KBM-7 (cell line): ENCODE measurements at regions not wholly inside any gene's neighbourhood (a gene's known extent, or its start where the extent isn't known, plus 50 kb on each side); places are given as distances from the start of the nearest gene placed in this dataset.
"Not testable (repeated sequence)": the region's sequence is repeated elsewhere in the genome, so short reads cannot be mapped to it uniquely, and the experiment has no call there.

Experiments used
- DNase-seq: peaks from one replicate; pipeline ENCODE4 v3.0.0-alpha.2; 2015
- in situ Hi-C: fragments of 300-500 bp; cut with MboI; formaldehyde crosslinking; loops from 2 replicates; pipeline ENCODE4 v1.14.3; 2020; ENCODE audit warnings: low sequenced_read_pairs, low pct_unique_long_range_greater_than_20kb, mixed read lengths

GRCh38 chr3:178320456-178321351 lies 215.5 kb upstream of the KCNMB2 start:
- in situ Hi-C loops: no loop called here
- DNase-seq: no peak

- in situ Hi-C loops: no loop called here
- DNase-seq: no peak
Measured at GRCh38 chr3:178324356-178324755, 211.9 kb upstream of the KCNMB2 start.

- in situ Hi-C loops: no loop called here
- peak; percentile 49 for DNase-seq
Measured at GRCh38 chr3:178325330-178325729, 210.9 kb upstream of the KCNMB2 start.

GRCh38 chr3:178329936-178330335 lies 206.3 kb upstream of the KCNMB2 start:
- DNase-seq: no peak
- in situ Hi-C loops: no loop called here

GRCh38 chr3:178334239-178334638 lies 202.0 kb upstream of the KCNMB2 start:
- in situ Hi-C loops: no loop called here
- no peak for DNase-seq

GRCh38 chr3:178336336-178336735 lies 199.9 kb upstream of the KCNMB2 start:
- in situ Hi-C loops: no loop called here
- no peak for DNase-seq

GRCh38 chr3:178340506-178340905 lies 195.7 kb upstream of the KCNMB2 start:
- DNase-seq: no peak
- in situ Hi-C loops: no loop called here

- in situ Hi-C loops: no loop called here
- no peak for DNase-seq
Measured at GRCh38 chr3:178341636-178342035, 194.6 kb upstream of the KCNMB2 start.

- in situ Hi-C loops: no loop called here
- no peak for DNase-seq
Measured at GRCh38 chr3:178342111-178342510, 194.1 kb upstream of the KCNMB2 start.

DNA sequence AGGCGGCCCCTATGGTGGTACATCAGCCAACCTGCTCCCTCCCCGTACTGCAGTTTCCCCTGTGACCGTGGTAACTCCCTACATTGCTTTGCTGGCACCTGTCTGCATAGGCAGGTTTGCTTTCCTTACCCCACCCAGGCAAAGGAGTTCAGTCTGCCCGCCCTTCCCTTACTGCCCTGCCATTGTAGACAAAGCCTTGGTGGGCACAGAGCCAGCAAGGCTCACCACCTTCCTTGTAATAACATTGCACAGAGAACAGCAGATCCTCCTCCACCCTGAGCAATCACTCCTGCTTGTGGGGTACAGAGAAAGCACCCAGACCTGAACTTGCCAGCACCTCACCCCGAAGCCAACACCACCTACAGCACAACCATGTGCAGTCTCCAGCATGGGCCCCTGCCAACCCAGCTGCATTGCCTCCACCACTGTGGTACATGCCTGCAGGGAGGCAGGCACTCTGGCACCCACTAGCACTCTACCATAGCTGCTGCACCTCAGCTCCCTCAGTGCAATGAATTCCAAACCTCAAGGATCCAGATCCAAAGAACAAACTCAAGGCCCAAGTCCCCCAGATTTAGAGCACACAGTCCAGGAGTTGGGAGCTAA lies 192.7 kb upstream of the KCNMB2 start:
- DNase-seq: no peak
- in situ Hi-C loops: no loop called here

DNA sequence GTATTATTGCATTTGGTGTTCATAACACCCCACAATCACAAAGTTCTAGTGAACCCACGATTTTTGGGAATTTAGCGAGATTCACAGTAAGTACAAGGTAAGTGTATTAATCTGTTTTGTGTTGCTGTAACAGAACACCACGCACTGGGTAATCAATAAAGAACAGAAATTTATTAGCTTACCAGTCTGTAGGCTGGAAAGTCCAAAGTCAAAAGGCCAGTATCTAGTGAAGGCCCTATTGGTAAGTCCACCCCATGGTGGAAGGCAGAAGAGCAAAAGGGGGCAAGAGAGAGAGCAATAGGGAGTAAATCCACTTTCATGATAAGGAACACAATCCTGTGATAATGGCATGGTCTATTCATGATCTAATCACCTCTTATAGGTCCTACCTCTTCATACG lies 190.3 kb upstream of the KCNMB2 start:
- in situ Hi-C loops: no loop called here
- no peak for DNase-seq

GRCh38 chr3:178348561-178349217 lies 187.5 kb upstream of the KCNMB2 start:
- in situ Hi-C loops, DNase-seq: not testable (repeated sequence)

DNA sequence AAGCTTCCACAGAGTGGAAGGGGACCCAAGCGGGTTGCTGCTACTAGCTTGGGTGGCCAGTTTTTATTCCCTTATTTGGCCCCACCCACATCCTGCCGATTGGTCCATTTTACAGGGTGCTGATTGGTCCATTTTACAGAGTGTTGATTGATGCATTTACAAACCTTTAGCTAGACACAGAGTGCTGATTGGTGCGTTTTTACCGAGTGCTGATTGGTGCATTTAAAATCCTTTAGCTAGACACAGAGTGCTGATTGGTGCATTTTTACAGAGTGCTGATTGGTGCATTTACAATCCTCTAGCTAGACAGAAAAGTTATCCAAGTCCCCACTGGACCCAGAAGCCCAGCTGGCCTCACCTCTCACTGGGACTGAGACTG lies 187.0 kb upstream of the KCNMB2 start:
- DNase-seq, in situ Hi-C loops: not testable (repeated sequence)

DNA sequence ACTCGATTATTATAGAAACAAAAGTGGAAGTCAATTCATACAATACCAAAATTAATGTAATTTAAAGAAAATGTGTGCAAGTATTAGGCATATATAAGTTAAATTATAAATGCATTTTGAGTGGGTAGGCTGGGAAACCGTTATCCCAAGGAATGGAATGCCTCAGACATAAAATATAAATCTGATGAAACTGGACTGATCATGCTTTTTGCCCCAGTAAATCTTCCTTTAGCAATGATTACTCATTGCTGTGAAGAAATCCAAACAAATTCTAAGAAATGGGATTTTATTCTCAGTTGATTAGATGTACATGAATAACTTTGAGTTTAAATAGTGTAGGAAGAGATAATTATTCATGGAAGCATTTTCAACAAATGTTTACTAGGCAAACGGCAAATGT lies 185.5 kb upstream of the KCNMB2 start:
- no peak for DNase-seq
- in situ Hi-C loops: no loop called here

DNA sequence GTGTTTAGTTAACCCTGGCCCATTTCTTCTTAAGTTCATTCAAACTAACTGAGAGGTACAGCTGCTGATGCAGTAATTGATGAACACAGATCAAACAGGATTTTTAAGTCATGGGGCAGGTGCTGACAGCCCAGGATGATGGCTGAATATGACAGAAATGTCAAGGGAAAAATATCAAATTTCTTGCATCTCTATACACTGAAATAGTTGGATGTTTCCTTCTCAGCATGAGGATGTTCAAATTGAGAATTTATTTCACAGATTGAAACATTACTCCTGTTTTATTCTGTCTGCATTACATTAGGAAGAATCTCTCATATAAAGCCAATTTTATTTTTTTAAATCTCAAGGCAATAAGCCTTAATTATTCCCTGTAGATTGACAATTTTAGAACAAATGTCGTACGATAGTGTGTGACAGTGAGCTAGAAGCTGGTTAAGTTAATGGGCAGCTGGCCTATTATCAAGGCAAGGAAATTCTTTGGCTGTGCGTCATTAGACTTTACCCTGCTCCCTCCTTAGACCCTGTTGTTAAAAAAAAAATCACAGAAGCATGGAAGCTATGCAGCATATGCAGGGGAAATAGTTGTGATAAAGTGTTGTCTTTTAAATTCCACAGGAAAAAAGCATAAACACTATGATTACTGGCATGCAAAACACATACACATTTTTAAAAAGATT lies 183.8 kb upstream of the KCNMB2 start:
- in situ Hi-C loops: no loop called here
- DNase-seq: no peak

GRCh38 chr3:178353006-178353694 lies 183.1 kb upstream of the KCNMB2 start:
- in situ Hi-C loops: no loop called here
- DNase-seq: no peak

DNA sequence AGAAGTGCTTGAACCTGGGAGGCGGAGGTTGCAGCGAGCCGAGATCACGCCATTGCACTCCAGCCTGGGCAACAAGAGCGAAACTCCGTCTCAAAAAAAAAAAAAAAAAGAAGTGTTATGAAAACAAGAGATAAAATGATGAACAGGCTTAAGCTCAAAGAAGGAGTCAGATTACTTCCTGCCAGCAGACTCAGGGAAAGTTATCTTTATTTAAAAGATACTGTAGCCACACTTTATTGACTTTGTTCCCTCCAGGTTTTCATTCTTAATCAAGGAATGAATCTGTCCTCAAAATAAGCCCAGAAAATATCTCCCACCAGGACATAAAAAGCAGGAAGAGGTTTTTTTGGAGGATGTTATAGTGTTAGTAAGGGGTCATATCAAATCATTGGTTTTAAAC lies 176.5 kb upstream of the KCNMB2 start:
- in situ Hi-C loops: no loop called here
- no peak for DNase-seq

DNA sequence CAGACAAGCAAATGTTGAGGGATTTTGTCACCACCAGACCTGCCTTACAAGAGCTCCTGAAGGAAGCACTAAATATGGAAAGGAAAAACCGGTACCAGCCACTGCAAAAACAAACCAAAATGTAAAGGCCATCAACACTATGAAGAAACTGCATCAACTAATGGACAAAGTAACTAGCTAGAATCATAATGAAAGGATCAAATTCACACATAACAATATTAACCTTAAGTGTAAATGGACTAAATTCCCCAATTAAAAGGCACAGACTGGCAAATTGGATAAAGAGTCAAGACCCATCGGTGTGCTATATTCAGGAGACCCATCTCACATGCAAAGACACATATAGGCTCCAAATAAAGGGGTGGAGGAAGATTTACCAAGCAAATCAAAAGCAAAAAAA lies 173.2 kb upstream of the KCNMB2 start:
- DNase-seq, in situ Hi-C loops: not testable (repeated sequence)
